ENCODE measurements at regions not wholly inside any gene's neighbourhood (a gene's known extent, or its start where the extent isn't known, plus 50 kb on each side); places are given as distances from the start of the nearest gene placed in this dataset.

GRCh38 chr6:170018422-170018935 is 267.1 kb downstream of the ERMARD start:
- TF ChIP-seq CTCF (IDR thresholded peaks at IDR 0.05) = no peak
- TF ChIP-seq EP300 (IDR thresholded peaks at IDR 0.05) = no peak
- no peak for TF ChIP-seq POLR2AphosphoS5 (IDR thresholded peaks at IDR 0.05)

Measured in gastroesophageal sphincter (tissue), 3 donors.